BJ (cell line): ENCODE measurements at regions not wholly inside any gene's neighbourhood (a gene's known extent, or its start where the extent isn't known, plus 50 kb on each side); places are given as distances from the start of the nearest gene placed in this dataset.

Experiments
- CTCF ChIA-PET: fragments of 350-600 bp; formaldehyde crosslinking; extraction: SDS; loops from one replicate; lab custom pipeline; 2021; ENCODE audit warnings: antibody characterized with exemption, inconsistent platforms; lab: Yijun Ruan, JAX
- POLR2A ChIA-PET: fragments of 300-600 bp; sonication (Branson Sonifier 250); formaldehyde crosslinking; extraction: SDS; loops from one replicate; lab custom pipeline; 2021; ENCODE audit warnings: antibody characterized with exemption; lab: Charles Lee
- DNase-seq: peaks from one replicate; pipeline ENCODE4 v3.0.0-alpha.2; 2011; ENCODE audit warnings: low read depth
- H3K27me3 ChIP-seq: 2 replicates; pipeline ENCODE4 v1.6.0; 2011; ENCODE audit warnings: low read length; ENCODE audit not compliant: control insufficient read depth, insufficient read depth
- H3K36me3 ChIP-seq: 2 replicates; pipeline ENCODE4 v1.5.1; 2011; ENCODE audit warnings: low read length; ENCODE audit not compliant: control insufficient read depth, insufficient read depth
- H3K4me3 ChIP-seq: 2 replicates; pipeline ENCODE4 v1.5.1; 2011; ENCODE audit warnings: low read depth, mild to moderate bottlenecking, control low read depth, low read length
- TF ChIP-seq, protein P1 (sequence below): IDR thresholded peaks from 2 replicates; pipeline ENCODE4 v1.5.1; 2011; ENCODE audit warnings: low read depth, mild to moderate bottlenecking, control low read depth, inconsistent platforms, low read length, moderate library complexity; ENCODE audit not compliant: insufficient read depth

DNA sequence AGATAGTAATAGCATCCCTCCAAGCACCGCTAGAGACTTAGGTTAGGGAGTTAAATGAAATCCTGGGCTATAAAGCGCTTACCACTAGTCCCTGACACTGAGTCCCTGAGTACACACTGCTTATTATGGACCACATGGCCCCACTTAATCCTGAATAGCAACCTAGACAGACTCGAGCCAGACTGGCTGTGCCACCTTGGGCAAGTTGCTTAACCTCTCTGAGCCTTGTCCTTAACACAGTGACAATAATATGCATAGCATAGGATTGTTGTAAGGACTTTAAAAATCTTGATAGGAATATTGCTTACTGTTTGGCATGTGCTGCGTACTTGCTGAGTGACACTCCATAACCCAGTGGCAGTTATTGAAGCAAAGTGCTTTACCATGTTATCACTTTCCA lies 125.6 kb upstream of the SASH1 start:
- no peak for DNase-seq
- no peak overlapping the region for H3K4me3 ChIP-seq
- TF ChIP-seq, protein P1, sequence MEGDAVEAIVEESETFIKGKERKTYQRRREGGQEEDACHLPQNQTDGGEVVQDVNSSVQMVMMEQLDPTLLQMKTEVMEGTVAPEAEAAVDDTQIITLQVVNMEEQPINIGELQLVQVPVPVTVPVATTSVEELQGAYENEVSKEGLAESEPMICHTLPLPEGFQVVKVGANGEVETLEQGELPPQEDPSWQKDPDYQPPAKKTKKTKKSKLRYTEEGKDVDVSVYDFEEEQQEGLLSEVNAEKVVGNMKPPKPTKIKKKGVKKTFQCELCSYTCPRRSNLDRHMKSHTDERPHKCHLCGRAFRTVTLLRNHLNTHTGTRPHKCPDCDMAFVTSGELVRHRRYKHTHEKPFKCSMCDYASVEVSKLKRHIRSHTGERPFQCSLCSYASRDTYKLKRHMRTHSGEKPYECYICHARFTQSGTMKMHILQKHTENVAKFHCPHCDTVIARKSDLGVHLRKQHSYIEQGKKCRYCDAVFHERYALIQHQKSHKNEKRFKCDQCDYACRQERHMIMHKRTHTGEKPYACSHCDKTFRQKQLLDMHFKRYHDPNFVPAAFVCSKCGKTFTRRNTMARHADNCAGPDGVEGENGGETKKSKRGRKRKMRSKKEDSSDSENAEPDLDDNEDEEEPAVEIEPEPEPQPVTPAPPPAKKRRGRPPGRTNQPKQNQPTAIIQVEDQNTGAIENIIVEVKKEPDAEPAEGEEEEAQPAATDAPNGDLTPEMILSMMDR = no peak
- ChIA-PET POLR2A (no interaction called here), CTCF (no interaction called here)
- no peaks in the 10 kb centered on the region for H3K27me3 ChIP-seq
- H3K36me3 ChIP-seq = no peaks in the 10 kb centered on the region

DNA sequence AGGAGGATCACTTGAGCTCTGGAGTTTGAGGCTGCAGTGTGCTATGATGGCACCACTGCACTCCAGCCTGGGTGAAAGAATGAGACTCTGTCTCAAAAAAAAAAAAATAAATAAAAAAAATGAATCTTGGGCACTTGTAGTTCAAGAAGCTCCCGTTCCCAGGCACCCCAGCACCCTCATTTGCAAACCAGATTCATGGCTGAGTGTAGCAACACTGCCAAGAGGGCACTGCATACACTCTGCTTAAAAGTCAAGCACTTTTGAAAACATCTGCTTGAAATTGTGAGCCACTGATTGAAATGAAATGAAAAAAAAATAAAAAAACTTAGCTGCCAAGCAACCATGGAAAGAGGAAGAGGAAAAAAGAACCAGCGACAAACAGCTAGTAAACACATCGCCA lies 124.7 kb upstream of the SASH1 start:
- ChIA-PET POLR2A (interaction anchor here (0.6 kb wide), 1 partner anchor 43 kb away, joined by 3 read pairs; no protein-coding TSS in a partner anchor), CTCF (interaction anchor here (0.9 kb wide), 1 partner anchor 38 kb away, joined by 3 read pairs; no protein-coding TSS in a partner anchor)
- Histone ChIP-seq H3K4me3 (no peak overlapping the region), H3K27me3 (no peaks in the 10 kb centered on the region), H3K36me3 (no peaks in the 10 kb centered on the region)
- no peak for DNase-seq
- TF ChIP-seq, protein P1 = no peak

DNA sequence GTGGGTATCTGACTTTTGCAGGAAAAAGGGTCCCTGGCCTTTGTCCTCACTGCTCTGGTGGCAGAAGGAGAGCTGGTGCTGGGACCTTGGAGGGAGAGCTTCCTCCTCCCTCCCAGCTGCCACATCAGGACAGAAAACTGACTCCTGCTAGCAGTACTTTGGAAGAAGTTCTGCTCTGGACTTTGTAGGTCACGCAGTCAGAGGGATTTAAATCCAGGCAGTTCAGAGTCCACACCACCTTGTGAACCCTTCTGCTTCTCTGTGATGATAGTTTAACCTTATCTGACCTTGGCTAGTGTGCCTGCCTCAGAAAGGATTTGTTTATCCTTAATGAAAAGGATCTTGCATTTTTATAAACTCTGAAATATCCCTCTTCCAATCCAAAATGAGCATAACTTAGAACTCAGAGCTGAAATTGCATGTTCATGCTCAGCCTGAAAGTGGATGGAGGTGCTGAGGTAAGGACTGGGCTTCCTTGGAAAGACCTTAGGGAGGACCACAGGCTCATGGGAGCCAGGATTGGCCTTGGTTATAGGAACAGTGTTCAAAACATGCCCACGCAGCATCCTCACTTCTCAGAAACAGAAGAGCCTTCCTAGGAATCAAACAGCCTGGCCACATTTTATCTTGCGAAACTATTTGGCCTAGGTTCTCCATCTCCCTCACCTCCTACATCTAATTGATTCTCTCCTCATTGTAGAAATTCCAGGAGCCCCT lies 123.9 kb upstream of the SASH1 start:
- ChIA-PET CTCF (interaction anchor here (0.9 kb wide), 1 partner anchor 38 kb away, joined by 3 read pairs; no protein-coding TSS in a partner anchor), POLR2A (interaction anchor here (0.6 kb wide), 1 partner anchor 42 kb away, joined by 3 read pairs; no protein-coding TSS in a partner anchor)
- TF ChIP-seq, protein P1 = no peak
- Histone ChIP-seq H3K27me3 (no peaks in the 10 kb centered on the region), H3K4me3 (no peak overlapping the region), H3K36me3 (no peaks in the 10 kb centered on the region)
- DNase-seq = no peak

DNA sequence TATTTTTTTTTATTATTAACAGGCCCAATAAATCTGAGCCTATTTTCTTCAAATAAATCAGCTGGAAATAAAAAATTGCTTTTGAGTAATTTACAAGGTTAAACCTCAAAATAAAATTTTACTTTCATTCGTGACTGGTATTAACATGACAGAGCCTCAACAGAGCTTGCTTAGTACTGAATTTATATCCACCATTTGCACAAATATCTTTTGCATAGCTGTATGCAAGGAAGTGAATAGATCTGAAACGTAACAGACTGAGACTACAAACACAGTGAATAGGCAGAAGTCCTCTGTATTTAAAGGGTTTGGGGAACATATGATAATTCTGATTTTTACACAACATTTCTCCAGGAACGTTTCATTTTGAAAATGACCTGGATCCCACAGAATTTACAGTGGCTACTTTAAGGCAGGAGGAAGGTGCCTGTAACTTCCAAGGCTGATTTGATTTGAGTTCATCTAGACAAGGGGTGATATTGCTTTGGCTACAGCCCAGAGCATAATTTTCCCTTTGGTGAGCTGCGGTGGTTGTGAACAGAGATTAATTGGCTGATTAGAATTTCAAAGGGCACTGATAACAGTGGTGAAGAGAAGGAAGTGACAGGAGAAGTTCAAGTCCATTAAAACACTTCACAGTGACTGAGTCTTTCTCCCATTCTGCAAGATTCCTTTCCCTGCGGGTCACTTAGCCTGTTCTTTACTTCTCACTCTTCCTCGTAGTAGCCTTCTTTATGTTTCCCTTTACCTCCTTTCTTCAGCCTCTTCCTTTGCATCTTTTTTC lies 121.2 kb upstream of the SASH1 start:
- DNase-seq = no peak
- POLR2A ChIA-PET = no interaction called here
- Histone ChIP-seq H3K36me3 (no peaks in the 10 kb centered on the region), H3K4me3 (no peak overlapping the region), H3K27me3 (no peaks in the 10 kb centered on the region)
- CTCF ChIA-PET = interaction anchor here (0.6 kb wide), 1 partner anchor 10 kb away, joined by 5 read pairs; no protein-coding TSS in a partner anchor
- TF ChIP-seq, protein P1 = no peak

DNA sequence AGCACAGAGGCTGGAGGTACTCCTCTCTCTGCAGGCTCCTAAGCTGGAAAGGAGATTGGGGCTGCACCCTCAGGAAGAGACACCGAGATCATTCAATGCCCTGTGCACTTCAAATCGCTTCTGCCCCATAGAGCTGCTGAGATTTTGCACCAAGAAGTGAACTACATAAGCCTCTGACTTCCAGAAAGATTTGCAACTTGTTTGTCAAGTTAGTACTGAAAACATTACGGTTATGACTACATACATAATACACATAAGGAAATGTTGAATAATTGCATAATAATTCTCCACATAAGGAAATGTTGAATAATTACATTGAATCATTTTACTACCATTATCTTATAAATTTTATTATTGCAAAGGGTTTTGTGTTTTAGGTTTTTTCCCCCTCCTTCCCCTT lies 120.3 kb upstream of the SASH1 start:
- H3K36me3 ChIP-seq = no peaks in the 10 kb centered on the region
- no peak overlapping the region for H3K4me3 ChIP-seq
- CTCF ChIA-PET = no interaction called here
- POLR2A ChIA-PET = no interaction called here
- no peak for DNase-seq
- TF ChIP-seq, protein P1 = no peak
- H3K27me3 ChIP-seq = no peaks in the 10 kb centered on the region
